ENCODE measurements at regions not wholly inside any gene's neighbourhood (a gene's known extent, or its start where the extent isn't known, plus 50 kb on each side); places are given as distances from the start of the nearest gene placed in this dataset.

DNA sequence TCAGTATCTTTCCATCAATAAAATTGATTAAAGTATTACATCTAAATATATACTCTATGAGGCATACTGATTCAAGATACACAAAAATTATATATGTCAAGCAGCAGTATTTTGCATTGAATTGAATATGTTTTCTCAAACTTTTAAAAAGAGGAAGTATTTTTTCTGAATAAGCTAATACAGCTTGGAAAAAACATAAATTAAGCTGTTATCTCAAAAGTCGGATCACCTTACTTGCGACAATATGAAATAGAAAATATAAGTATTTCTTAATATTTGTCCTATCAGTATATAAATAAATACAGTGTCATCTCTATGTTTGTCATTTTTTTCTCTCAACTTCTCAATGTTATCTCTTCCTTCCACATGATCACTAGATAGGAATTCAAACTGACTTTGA is 139.3 kb downstream of the MBL2 start:
- no peak for FAIRE-seq
- H3K4me1 ChIP-seq (ENCODE audit: control insufficient read depth in 3 of 3, insufficient read depth in 2 of 3, low read depth in 1 of 3, low read length in 2 of 3) = no peaks in the 10 kb centered on the region
- no peak overlapping the region for H3K27ac ChIP-seq (ENCODE audit: low read depth in 1 of 3, low read length in 2 of 3)
- 80 to 88% (median 83%) methylated on average over 2 of the region's 2 CpGs for WGBS, 3 donors
- H3K27me3 ChIP-seq (ENCODE audit: control insufficient read depth in 3 of 3, insufficient read depth in 3 of 3, low read length in 3 of 3) = no peaks in the 10 kb centered on the region
- no peak for DNase-seq
- no peak overlapping the region for H3K4me3 ChIP-seq (ENCODE audit: low read depth in 1 of 3, low read length in 3 of 3)
- no peaks in the 10 kb centered on the region for H3K9me3 ChIP-seq (ENCODE audit: control insufficient read depth in 2 of 2, insufficient read depth in 1 of 2, low read depth in 1 of 2, low read length in 1 of 2)
- H3K36me3 ChIP-seq (ENCODE audit: control insufficient read depth in 3 of 3, insufficient read depth in 2 of 3, low read depth in 1 of 3, low read length in 3 of 3) = no peaks in the 10 kb centered on the region

DNA sequence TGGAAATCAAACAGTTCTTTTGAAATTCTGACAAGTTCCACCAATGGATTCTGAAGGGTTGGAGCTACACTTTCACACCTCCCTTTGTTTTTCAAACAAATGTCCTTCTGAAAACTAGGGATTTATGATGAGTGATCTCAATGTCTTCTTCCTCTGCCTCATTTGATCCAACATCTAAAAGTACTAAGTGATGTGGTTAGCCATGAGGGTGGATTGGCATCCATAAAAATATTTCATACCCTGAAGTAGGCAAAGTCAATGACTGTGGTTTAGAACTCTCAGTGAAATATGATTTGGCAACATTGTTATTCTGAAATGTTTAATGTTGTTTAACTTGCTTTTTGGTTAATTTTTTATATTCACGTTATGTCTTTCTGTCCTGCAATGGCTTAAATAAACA is 136.9 kb downstream of the MBL2 start:
- no peaks in the 10 kb centered on the region for H3K9me3 ChIP-seq (ENCODE audit: control insufficient read depth in 2 of 2, insufficient read depth in 1 of 2, low read depth in 1 of 2, low read length in 1 of 2)
- DNase-seq (no peak), FAIRE-seq (no peak)
- no peak overlapping the region for H3K27ac ChIP-seq (ENCODE audit: low read depth in 1 of 3, low read length in 2 of 3)
- no peaks in the 10 kb centered on the region for H3K4me1 ChIP-seq (ENCODE audit: control insufficient read depth in 3 of 3, insufficient read depth in 2 of 3, low read depth in 1 of 3, low read length in 2 of 3)
- no peaks in the 10 kb centered on the region for H3K27me3 ChIP-seq (ENCODE audit: control insufficient read depth in 3 of 3, insufficient read depth in 3 of 3, low read length in 3 of 3)
- no peak overlapping the region for H3K4me3 ChIP-seq (ENCODE audit: low read depth in 1 of 3, low read length in 3 of 3)
- WGBS, 3 donors = 71 to 76% (median 74%) methylated on average over 1 of the region's 1 CpG
- H3K36me3 ChIP-seq (ENCODE audit: control insufficient read depth in 3 of 3, insufficient read depth in 2 of 3, low read depth in 1 of 3, low read length in 3 of 3) = no peaks in the 10 kb centered on the region

DNA sequence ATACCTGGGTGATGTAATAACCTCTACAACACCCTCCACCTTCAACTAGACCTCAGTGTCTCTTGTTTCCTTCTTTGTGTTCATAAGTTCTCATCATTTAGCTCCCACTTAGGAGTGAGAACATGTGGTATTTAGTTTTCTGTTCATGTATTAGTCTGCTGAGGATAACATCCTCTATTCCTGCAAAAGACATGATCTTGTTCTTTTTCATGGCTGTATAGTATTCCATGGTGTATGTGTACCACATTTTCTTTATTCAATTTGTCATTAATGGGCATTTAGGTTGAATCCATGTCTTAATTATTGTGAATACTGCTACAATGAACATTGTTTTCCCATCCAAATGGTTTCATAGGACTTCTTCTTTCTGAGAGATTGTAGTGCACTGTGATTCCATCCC is 135.7 kb downstream of the MBL2 start:
- FAIRE-seq (no peak), DNase-seq (no peak)
- Histone ChIP-seq H3K36me3 (ENCODE audit: control insufficient read depth in 3 of 3, insufficient read depth in 2 of 3, low read depth in 1 of 3, low read length in 3 of 3) (no peaks in the 10 kb centered on the region), H3K27me3 (ENCODE audit: control insufficient read depth in 3 of 3, insufficient read depth in 3 of 3, low read length in 3 of 3) (no peaks in the 10 kb centered on the region), H3K4me1 (ENCODE audit: control insufficient read depth in 3 of 3, insufficient read depth in 2 of 3, low read depth in 1 of 3, low read length in 2 of 3) (no peaks in the 10 kb centered on the region), H3K27ac (ENCODE audit: low read depth in 1 of 3, low read length in 2 of 3) (no peak overlapping the region), H3K4me3 (ENCODE audit: low read depth in 1 of 3, low read length in 3 of 3) (no peak overlapping the region), H3K9me3 (ENCODE audit: control insufficient read depth in 2 of 2, insufficient read depth in 1 of 2, low read depth in 1 of 2, low read length in 1 of 2) (no peaks in the 10 kb centered on the region)

DNA sequence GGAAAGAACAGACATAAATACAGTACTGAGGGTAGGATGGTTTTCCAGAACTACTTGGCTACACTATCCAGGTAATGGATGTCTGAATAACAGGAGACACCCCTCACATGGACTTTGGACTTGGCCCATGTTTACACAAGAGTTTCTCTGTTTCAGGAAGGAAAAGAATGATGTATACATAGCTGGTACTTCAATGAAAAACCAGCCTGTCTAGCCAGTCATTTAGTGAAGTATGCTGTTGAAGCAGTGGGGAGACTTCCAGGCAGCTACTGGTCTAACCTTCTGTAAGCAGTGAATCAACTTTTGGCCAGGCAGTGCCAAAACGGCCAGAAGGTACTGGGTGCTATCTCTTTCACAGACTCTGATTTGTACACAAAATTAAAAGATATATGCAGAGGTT is 135.0 kb downstream of the MBL2 start:
- H3K4me1 ChIP-seq (ENCODE audit: control insufficient read depth in 3 of 3, insufficient read depth in 2 of 3, low read depth in 1 of 3, low read length in 2 of 3) = no peaks in the 10 kb centered on the region
- no peaks in the 10 kb centered on the region for H3K9me3 ChIP-seq (ENCODE audit: control insufficient read depth in 2 of 2, insufficient read depth in 1 of 2, low read depth in 1 of 2, low read length in 1 of 2)
- H3K4me3 ChIP-seq (ENCODE audit: low read depth in 1 of 3, low read length in 3 of 3) = no peak overlapping the region
- H3K27ac ChIP-seq (ENCODE audit: low read depth in 1 of 3, low read length in 2 of 3) = no peak overlapping the region
- no peak for FAIRE-seq
- WGBS, 3 donors = 23 to 42% (median 26%) methylated on average over 1 of the region's 1 CpG
- H3K27me3 ChIP-seq (ENCODE audit: control insufficient read depth in 3 of 3, insufficient read depth in 3 of 3, low read length in 3 of 3) = no peaks in the 10 kb centered on the region
- H3K36me3 ChIP-seq (ENCODE audit: control insufficient read depth in 3 of 3, insufficient read depth in 2 of 3, low read depth in 1 of 3, low read length in 3 of 3) = no peaks in the 10 kb centered on the region
- peak; percentile 5 to 63 for DNase-seq

DNA sequence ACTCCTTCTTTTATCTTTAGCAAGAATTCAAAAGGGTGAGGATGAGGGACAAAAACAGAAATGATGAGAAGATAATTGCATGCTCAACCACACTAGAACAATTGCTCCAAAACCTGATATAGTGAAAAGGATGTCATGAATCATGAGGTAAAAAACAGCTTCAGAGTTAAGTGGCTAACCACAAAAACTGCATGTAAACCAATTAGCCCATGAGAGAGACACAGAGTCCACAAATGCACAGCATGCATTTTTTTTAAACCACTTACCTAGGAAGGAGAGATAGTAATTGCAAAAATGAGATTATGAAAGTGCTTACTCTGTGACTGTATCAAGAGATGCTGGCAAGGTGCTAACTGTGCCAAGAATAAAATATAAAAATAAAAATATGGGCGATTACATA is 132.9 kb downstream of the MBL2 start:
- Histone ChIP-seq H3K27me3 (ENCODE audit: control insufficient read depth in 3 of 3, insufficient read depth in 3 of 3, low read length in 3 of 3) (no peaks in the 10 kb centered on the region), H3K4me1 (ENCODE audit: control insufficient read depth in 3 of 3, insufficient read depth in 2 of 3, low read depth in 1 of 3, low read length in 2 of 3) (no peaks in the 10 kb centered on the region), H3K4me3 (ENCODE audit: low read depth in 1 of 3, low read length in 3 of 3) (no peak overlapping the region), H3K27ac (ENCODE audit: low read depth in 1 of 3, low read length in 2 of 3) (no peak overlapping the region), H3K9me3 (ENCODE audit: control insufficient read depth in 2 of 2, insufficient read depth in 1 of 2, low read depth in 1 of 2, low read length in 1 of 2) (no peaks in the 10 kb centered on the region), H3K36me3 (ENCODE audit: control insufficient read depth in 3 of 3, insufficient read depth in 2 of 3, low read depth in 1 of 3, low read length in 3 of 3) (no peaks in the 10 kb centered on the region)
- no peak for FAIRE-seq
- WGBS, 3 donors = 0 to 29% (median 0%) methylated on average over 1 of the region's 1 CpG
- no peak for DNase-seq

DNA sequence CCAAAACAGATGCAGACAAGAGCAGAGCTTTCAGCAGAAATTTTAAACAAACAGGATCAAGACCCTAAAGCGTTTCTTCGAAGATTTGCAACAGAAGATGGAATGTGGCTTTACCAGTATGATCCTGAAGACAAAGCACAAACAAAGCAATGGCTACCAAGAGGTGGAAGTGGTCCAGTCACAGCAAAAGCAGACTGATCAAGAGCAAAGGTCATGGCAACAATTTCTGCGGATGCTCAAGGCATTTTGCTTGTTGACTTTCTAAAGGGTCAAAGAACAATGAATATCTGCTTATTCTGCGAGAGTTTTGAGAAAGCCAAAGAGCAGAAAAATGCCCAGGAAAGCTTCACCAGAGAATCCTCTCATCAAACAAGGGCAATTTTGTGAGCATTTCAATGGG is 130.4 kb downstream of the MBL2 start:
- Histone ChIP-seq H3K36me3 (ENCODE audit: control insufficient read depth in 3 of 3, insufficient read depth in 2 of 3, low read depth in 1 of 3, low read length in 3 of 3) (no peaks in the 10 kb centered on the region), H3K9me3 (ENCODE audit: control insufficient read depth in 2 of 2, insufficient read depth in 1 of 2, low read depth in 1 of 2, low read length in 1 of 2) (no peaks in the 10 kb centered on the region), H3K27me3 (ENCODE audit: control insufficient read depth in 3 of 3, insufficient read depth in 3 of 3, low read length in 3 of 3) (no peaks in the 10 kb centered on the region), H3K4me1 (ENCODE audit: control insufficient read depth in 3 of 3, insufficient read depth in 2 of 3, low read depth in 1 of 3, low read length in 2 of 3) (no peaks in the 10 kb centered on the region), H3K27ac (ENCODE audit: low read depth in 1 of 3, low read length in 2 of 3) (no peak overlapping the region), H3K4me3 (ENCODE audit: low read depth in 1 of 3, low read length in 3 of 3) (no peak overlapping the region)
- 49 to 57% (median 50%) methylated on average over 4 of the region's 4 CpGs for WGBS, 3 donors
- FAIRE-seq (no peak), DNase-seq (no peak)

DNA sequence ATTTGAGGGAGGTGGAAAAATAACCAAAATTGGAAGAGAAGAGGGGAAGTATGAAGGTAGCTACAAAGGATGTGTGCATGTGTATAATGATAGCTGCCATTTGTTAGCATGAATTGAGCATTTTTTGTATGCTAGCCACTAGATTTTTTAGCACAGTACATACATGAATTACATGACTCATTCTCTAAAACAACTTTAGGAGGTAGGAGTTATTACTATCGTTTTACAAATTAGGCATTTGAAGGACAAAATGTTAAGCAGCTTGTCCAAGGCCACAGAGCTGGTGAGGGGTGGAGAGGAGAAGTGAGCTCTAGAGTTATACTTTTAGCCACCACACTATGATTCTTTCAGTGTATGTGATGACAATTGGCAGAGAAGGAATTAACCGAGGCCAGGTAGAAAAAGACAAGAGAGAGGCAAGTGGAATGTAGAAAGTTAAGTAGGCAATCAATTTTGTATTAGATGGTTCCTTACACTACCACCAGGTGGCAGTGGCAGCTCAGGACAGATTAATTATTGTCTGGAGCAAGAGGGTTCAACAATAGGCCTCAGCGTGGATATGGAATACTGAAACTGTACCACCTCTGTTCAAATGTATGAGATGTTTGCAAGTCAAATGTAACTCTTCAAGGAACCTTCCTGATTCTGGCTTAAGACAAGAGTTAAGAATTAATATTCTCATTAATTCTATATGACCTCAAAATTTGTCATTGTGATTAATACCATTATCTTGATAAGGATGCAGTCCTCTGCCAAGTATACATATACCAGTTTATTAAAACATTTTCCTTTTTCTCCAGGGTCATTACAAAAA is 128.0 kb downstream of the MBL2 start:
- 22 to 39% (median 27%) methylated on average over 2 to 3 of the region's 3 CpGs for WGBS, 3 donors
- no peaks in the 10 kb centered on the region for H3K27me3 ChIP-seq (ENCODE audit: control insufficient read depth in 3 of 3, insufficient read depth in 3 of 3, low read length in 3 of 3)
- no peak overlapping the region for H3K4me3 ChIP-seq (ENCODE audit: low read depth in 1 of 3, low read length in 3 of 3)
- H3K36me3 ChIP-seq (ENCODE audit: control insufficient read depth in 3 of 3, insufficient read depth in 2 of 3, low read depth in 1 of 3, low read length in 3 of 3) = no peaks in the 10 kb centered on the region
- no peaks in the 10 kb centered on the region for H3K4me1 ChIP-seq (ENCODE audit: control insufficient read depth in 3 of 3, insufficient read depth in 2 of 3, low read depth in 1 of 3, low read length in 2 of 3)
- peak; percentile 52 to 62 for DNase-seq
- H3K27ac ChIP-seq (ENCODE audit: low read depth in 1 of 3, low read length in 2 of 3) = no peak overlapping the region
- H3K9me3 ChIP-seq (ENCODE audit: control insufficient read depth in 2 of 2, insufficient read depth in 1 of 2, low read depth in 1 of 2, low read length in 1 of 2) = no peaks in the 10 kb centered on the region
- FAIRE-seq = no peak

DNA sequence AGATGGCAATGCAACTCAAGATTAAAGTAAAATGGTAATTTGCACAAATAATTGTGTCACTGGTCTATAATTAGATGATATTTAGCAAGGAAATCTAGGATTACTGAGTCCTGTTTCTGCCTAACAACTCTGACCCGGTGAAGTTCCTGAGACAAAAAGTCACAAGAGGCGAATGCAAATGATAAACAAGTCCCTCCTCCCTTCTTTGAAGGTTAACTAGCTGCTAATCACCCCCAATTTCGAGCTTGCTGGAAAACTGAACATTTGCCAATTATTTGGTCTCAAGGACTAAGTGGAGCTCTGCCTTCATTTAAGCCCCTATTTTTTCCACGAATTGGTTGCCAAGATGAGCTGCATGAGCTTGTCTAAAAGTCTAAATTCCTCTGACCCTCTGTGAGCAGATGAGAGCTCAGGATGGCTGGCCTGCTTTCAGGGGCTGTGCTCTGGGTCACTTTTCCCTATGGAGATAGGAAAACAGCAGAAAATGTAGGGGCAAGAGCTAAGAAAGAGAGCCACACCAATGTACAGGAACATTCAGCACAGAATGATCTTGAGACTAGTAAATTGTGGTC is 127.3 kb downstream of the MBL2 start:
- Histone ChIP-seq H3K27ac (ENCODE audit: low read depth in 1 of 3, low read length in 2 of 3) (no peak overlapping the region), H3K27me3 (ENCODE audit: control insufficient read depth in 3 of 3, insufficient read depth in 3 of 3, low read length in 3 of 3) (no peaks in the 10 kb centered on the region), H3K4me1 (ENCODE audit: control insufficient read depth in 3 of 3, insufficient read depth in 2 of 3, low read depth in 1 of 3, low read length in 2 of 3) (no peaks in the 10 kb centered on the region), H3K4me3 (ENCODE audit: low read depth in 1 of 3, low read length in 3 of 3) (no peak overlapping the region), H3K9me3 (ENCODE audit: control insufficient read depth in 2 of 2, insufficient read depth in 1 of 2, low read depth in 1 of 2, low read length in 1 of 2) (no peaks in the 10 kb centered on the region), H3K36me3 (ENCODE audit: control insufficient read depth in 3 of 3, insufficient read depth in 2 of 3, low read depth in 1 of 3, low read length in 3 of 3) (no peaks in the 10 kb centered on the region)
- FAIRE-seq (no peak), DNase-seq (no peak)
- WGBS, 3 donors = 34 to 60% (median 45%) methylated on average over 4 of the region's 4 CpGs

DNA sequence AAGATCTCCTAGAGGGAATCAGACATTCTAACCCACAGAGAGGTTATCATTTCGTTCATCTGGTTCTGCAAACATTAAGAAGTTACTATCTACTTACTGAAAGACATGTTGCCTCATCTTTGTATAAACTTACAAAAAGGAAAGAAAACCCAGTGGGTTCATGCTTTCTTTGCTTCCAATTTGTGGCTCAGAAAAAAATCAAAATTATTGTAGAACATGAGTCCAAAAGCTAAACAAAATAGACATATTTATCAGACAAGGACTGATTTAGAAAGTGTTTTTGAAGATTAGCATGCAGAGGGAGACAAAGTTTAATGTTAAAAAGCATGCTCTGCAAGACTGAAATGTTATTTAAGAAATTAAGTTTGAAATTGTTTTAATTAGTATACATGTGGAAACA is 123.1 kb downstream of the MBL2 start:
- Histone ChIP-seq H3K36me3 (ENCODE audit: control insufficient read depth in 3 of 3, insufficient read depth in 2 of 3, low read depth in 1 of 3, low read length in 3 of 3) (no peaks in the 10 kb centered on the region), H3K9me3 (ENCODE audit: control insufficient read depth in 2 of 2, insufficient read depth in 1 of 2, low read depth in 1 of 2, low read length in 1 of 2) (no peaks in the 10 kb centered on the region), H3K4me1 (ENCODE audit: control insufficient read depth in 3 of 3, insufficient read depth in 2 of 3, low read depth in 1 of 3, low read length in 2 of 3) (peaks cover 0 to 6% (median 0%) of the 10 kb centered on the region in 3 donors), H3K4me3 (ENCODE audit: low read depth in 1 of 3, low read length in 3 of 3) (no peak overlapping the region), H3K27me3 (ENCODE audit: control insufficient read depth in 3 of 3, insufficient read depth in 3 of 3, low read length in 3 of 3) (no peaks in the 10 kb centered on the region), H3K27ac (ENCODE audit: low read depth in 1 of 3, low read length in 2 of 3) (no peak overlapping the region)
- WGBS, 3 donors = 72 to 79% (median 78%) methylated on average over 1 of the region's 1 CpG
- FAIRE-seq = no peak
- DNase-seq = no peak
